GM20000 (cell line): ENCODE measurements at regions not wholly inside any gene's neighbourhood (a gene's known extent, or its start where the extent isn't known, plus 50 kb on each side); places are given as distances from the start of the nearest gene placed in this dataset.

Source experiments
- DNase-seq: peaks from one replicate; pipeline ENCODE4 v3.0.0; 2012; ENCODE audit warnings: low spot score
- CTCF ChIP-seq: IDR thresholded peaks from 2 replicates; pipeline ENCODE4 v1.5.1; 2012; ENCODE audit warnings: mild to moderate bottlenecking, control low read depth; ENCODE audit errors: extremely low read depth, missing control alignments

- no peak for DNase-seq
- TF ChIP-seq CTCF, result no peak
Observed at GRCh38 chr4:108345862-108346817, 177.4 kb upstream of the LEF1 start.

- DNase-seq, result no peak
- no peak for TF ChIP-seq CTCF
Observed at GRCh38 chr4:108342325-108342970, 173.7 kb upstream of the LEF1 start.

GRCh38 chr4:108337923-108338322, 169.2 kb upstream of the LEF1 start:
- no peak for TF ChIP-seq CTCF
- no peak for DNase-seq

- no peak for TF ChIP-seq CTCF
Observed at GRCh38 chr4:108336076-108336475, 167.3 kb upstream of the LEF1 start.

GRCh38 chr4:108335081-108335480, 166.3 kb upstream of the LEF1 start:
- no peak for DNase-seq
- no peak for TF ChIP-seq CTCF

More at GRCh38 chr4:108336076-108336475, 167.3 kb upstream of the LEF1 start:
- no peak for DNase-seq

GRCh38 chr4:108334031-108334430, 165.3 kb upstream of the LEF1 start:
- DNase-seq, result no peak
- no peak for TF ChIP-seq CTCF

GRCh38 chr4:108333353-108333942, 164.7 kb upstream of the LEF1 start:
- DNase-seq, result no peak
- no peak for TF ChIP-seq CTCF
